Chondrocyte (in vitro differentiated cells): ENCODE measurements at regions not wholly inside any gene's neighbourhood (a gene's known extent, or its start where the extent isn't known, plus 50 kb on each side); places are given as distances from the start of the nearest gene placed in this dataset.

Source experiments
- DNase-seq: peaks from one replicate; pipeline ENCODE4 v3.0.0; 2021; ENCODE audit warnings: mixed read lengths, low spot score
- H3K27ac Mint-ChIP-seq: one replicate; pipeline ENCODE4 v1.8.0; 2021; ENCODE audit warnings: mild to moderate bottlenecking, moderate library complexity, mixed read lengths; ENCODE audit not compliant: unreplicated experiment
- H3K27me3 Mint-ChIP-seq: 2 replicates; pipeline ENCODE4 v1.8.0; 2021; ENCODE audit warnings: low read depth, mixed read lengths
- H3K36me3 Mint-ChIP-seq: 2 replicates; pipeline ENCODE4 v1.8.0; 2021; ENCODE audit warnings: low read depth, mixed read lengths
- H3K4me1 Mint-ChIP-seq: 2 replicates; pipeline ENCODE4 v1.8.0; 2021; ENCODE audit warnings: low read depth, mild to moderate bottlenecking, mixed read lengths
- H3K4me3 Mint-ChIP-seq: one replicate; pipeline ENCODE4 v1.8.0; 2021; ENCODE audit warnings: mild to moderate bottlenecking, moderate library complexity, mixed read lengths; ENCODE audit not compliant: unreplicated experiment
- H3K9me3 Mint-ChIP-seq: 2 replicates; pipeline ENCODE4 v1.8.0; 2021; ENCODE audit warnings: low read depth, mixed read lengths
- TF ChIP-seq, protein P1 (sequence below): fragments of 200-600 bp; sonication (generic); IDR thresholded peaks from 2 replicates; pipeline ENCODE4 v1.5.0; 2021; ENCODE audit warnings: antibody characterized with exemption, mild to moderate bottlenecking, moderate library complexity

DNA sequence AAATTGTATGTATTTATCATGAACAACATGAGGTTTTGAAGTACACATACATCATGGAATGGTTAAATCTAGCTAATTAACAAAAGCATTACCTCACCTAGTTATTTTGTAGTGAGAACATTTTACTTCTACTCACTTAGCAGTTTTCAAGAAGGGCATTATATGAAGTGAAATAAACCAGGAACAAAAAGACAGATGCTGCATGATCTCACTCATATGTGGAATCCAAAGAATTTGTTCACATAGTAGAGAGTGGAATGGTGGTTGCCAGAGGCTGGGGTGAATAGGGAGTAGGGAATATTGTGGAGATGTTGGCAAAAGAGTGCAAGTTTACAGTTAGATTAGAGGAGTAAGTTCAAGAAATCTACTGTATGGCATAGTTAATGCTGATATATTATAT, 292.0 kb downstream of the ASXL3 start:
- no peaks in the 10 kb centered on the region for H3K9me3 Mint-ChIP-seq
- TF ChIP-seq, protein P1, sequence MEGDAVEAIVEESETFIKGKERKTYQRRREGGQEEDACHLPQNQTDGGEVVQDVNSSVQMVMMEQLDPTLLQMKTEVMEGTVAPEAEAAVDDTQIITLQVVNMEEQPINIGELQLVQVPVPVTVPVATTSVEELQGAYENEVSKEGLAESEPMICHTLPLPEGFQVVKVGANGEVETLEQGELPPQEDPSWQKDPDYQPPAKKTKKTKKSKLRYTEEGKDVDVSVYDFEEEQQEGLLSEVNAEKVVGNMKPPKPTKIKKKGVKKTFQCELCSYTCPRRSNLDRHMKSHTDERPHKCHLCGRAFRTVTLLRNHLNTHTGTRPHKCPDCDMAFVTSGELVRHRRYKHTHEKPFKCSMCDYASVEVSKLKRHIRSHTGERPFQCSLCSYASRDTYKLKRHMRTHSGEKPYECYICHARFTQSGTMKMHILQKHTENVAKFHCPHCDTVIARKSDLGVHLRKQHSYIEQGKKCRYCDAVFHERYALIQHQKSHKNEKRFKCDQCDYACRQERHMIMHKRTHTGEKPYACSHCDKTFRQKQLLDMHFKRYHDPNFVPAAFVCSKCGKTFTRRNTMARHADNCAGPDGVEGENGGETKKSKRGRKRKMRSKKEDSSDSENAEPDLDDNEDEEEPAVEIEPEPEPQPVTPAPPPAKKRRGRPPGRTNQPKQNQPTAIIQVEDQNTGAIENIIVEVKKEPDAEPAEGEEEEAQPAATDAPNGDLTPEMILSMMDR, result no peak
- H3K4me3 Mint-ChIP-seq, result no peak overlapping the region
- no peak overlapping the region for H3K27ac Mint-ChIP-seq
- no peaks in the 10 kb centered on the region for H3K36me3 Mint-ChIP-seq
- H3K4me1 Mint-ChIP-seq, result peaks cover 25% of the 10 kb centered on the region
- H3K27me3 Mint-ChIP-seq, result no peaks in the 10 kb centered on the region
- no peak for DNase-seq

DNA sequence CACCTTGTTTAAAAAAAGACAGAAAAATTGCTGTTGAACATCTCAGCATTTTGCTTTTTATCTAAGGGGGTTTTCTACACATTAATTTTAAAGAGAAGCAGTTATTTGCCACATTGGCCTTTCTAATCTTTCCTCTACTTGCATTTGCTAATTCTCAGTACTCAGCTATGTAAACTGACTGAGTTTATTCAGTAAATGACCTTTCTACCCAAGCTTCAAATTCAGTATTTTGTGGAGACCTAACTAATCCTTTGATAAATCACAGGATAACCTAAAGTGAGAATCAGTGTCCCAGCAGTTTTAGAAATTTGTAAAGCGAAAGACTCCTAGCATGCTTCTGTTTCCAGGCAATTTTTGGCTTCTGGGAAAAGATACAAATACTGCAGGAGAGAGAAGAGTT, 288.4 kb downstream of the ASXL3 start:
- Mint-ChIP-seq H3K27ac (no peak overlapping the region), H3K36me3 (peaks cover 6% of the 10 kb centered on the region), H3K4me1 (peaks cover 17% of the 10 kb centered on the region), H3K27me3 (no peaks in the 10 kb centered on the region), H3K4me3 (no peak overlapping the region), H3K9me3 (peaks cover 7% of the 10 kb centered on the region)
- no peak for DNase-seq
- TF ChIP-seq, protein P1, result no peak

DNA sequence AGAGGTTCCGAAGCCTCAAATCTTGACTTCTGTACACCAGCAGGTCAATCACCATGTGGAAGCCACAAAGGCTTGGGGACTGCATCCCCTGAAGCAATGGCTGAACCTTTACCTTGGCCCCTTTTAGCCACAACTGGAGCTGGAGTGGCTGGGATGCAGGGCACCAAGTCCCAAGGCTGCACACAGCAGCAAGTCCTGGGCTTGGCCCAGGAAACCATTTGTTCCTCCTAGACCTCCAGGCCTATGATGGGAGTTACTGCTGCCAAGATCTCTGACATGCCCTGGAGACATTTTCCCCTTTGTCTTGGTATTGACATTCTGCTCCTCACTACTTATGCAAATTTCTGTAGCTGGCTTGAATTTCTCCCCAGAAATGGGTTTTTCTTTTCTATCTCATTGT, 285.9 kb downstream of the ASXL3 start:
- H3K4me1 Mint-ChIP-seq, result no peaks in the 10 kb centered on the region
- no peak overlapping the region for H3K4me3 Mint-ChIP-seq

DNA sequence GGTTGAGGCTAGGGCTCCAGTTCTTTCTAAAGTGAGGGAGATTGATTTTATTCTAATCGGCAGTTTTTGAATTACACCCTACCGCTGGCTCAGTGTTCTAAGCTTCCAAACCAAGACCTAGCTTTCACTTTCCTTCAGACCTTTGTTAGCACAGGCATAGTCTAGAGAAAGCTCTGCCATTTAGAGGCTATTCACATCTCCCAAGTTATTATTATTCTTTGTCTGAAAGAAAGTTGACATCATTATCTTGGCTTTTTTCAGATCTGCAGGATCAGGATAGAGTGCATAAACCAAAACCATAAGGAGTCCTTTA, 276.8 kb downstream of the ASXL3 start:
- Mint-ChIP-seq H3K27ac (no peak overlapping the region), H3K4me3 (no peak overlapping the region), H3K4me1 (no peaks in the 10 kb centered on the region), H3K36me3 (no peaks in the 10 kb centered on the region), H3K27me3 (no peaks in the 10 kb centered on the region), H3K9me3 (peaks cover 3% of the 10 kb centered on the region)
- TF ChIP-seq, protein P1, result no peak
- DNase-seq, result no peak

More for the DNA sequence above, 285.9 kb downstream of the ASXL3 start:
- no peak for DNase-seq
- no peak overlapping the region for H3K27ac Mint-ChIP-seq
- H3K9me3 Mint-ChIP-seq, result peaks cover 7% of the 10 kb centered on the region
- TF ChIP-seq, protein P1, result no peak
- peaks cover 6% of the 10 kb centered on the region for H3K36me3 Mint-ChIP-seq
- H3K27me3 Mint-ChIP-seq, result no peaks in the 10 kb centered on the region

DNA sequence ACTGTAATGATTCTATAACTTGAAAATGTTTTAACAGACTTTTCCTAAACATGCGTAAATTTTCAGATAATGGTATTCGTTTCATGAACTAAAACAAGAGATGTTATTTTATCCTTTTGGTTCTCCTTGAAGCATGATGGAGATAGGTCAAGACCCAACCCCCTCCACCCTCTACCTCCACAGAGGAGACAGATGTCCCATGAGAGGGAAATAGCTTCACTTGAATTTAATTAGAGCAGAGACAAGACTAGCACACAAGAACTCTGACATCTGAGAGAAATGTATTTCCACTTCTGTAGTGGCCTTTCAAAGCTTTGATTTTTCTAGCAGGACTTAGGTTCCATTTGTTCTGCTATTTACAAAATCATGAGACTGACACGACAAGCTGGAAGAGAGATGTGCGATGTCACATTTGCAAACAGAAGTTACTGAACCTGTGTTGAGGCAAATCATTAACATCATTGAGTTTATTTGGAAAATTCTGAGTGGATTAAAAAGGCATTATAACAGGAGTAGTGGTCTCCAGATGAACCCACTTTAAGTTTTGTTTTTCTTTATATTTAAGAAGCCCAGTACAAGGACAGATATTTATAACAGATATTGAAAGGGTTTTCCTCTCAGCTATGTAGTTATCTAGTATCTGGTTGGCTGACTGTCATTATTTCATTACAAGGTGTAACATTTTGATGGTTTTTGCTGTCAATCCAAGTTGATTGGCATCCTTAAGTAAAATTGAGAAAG, 276.2 kb downstream of the ASXL3 start:
- H3K9me3 Mint-ChIP-seq, result peaks cover 3% of the 10 kb centered on the region
- TF ChIP-seq, protein P1, result no peak
- H3K27ac Mint-ChIP-seq, result no peak overlapping the region
- H3K27me3 Mint-ChIP-seq, result no peaks in the 10 kb centered on the region
- no peak for DNase-seq
- no peaks in the 10 kb centered on the region for H3K36me3 Mint-ChIP-seq
- no peaks in the 10 kb centered on the region for H3K4me1 Mint-ChIP-seq
- no peak overlapping the region for H3K4me3 Mint-ChIP-seq
